IPS DF 6.9 (cell line): ENCODE measurements at regions not wholly inside any gene's neighbourhood (a gene's known extent, or its start where the extent isn't known, plus 50 kb on each side); places are given as distances from the start of the nearest gene placed in this dataset.

Experiments used
- DNase-seq: peaks from one replicate; pipeline ENCODE4 v3.0.0-alpha.2; 2013; ENCODE audit warnings: low read depth, low spot score
- H3K27ac ChIP-seq: one replicate; pipeline ENCODE4 v1.5.1; 2013; ENCODE audit warnings: low read length, control low read depth
- H3K27me3 ChIP-seq: 2 replicates; pipeline ENCODE4 v1.6.1; 2013; ENCODE audit warnings: mild to moderate bottlenecking, low read length; ENCODE audit not compliant: control insufficient read depth, insufficient read depth
- H3K36me3 ChIP-seq: 2 replicates; pipeline ENCODE4 v1.6.1; 2013; ENCODE audit warnings: low read length; ENCODE audit not compliant: control insufficient read depth, insufficient read depth
- H3K4me1 ChIP-seq: 2 replicates; pipeline ENCODE4 v1.6.1; 2013; ENCODE audit warnings: low read length; ENCODE audit not compliant: control insufficient read depth, insufficient read depth
- H3K4me3 ChIP-seq: 2 replicates; pipeline ENCODE4 v1.5.1; 2013; ENCODE audit warnings: mild to moderate bottlenecking, low read length
- H3K9me3 ChIP-seq: 2 replicates; pipeline ENCODE4 v1.6.1; 2013; ENCODE audit warnings: low read length, inconsistent platforms; ENCODE audit not compliant: control insufficient read depth, insufficient read depth
- WGBS: extraction: QIAGEN DNeasy Blood & Tissue Kit; methylation state at CpG from one replicate; pipeline ENCODE4 v1.1.7; 2013; ENCODE audit warnings: mixed read lengths, missing lambda C conversion rate; ENCODE audit not compliant: insufficient read length, insufficient coverage; 5-methylcytosine and 5-hydroxymethylcytosine counted together

DNA sequence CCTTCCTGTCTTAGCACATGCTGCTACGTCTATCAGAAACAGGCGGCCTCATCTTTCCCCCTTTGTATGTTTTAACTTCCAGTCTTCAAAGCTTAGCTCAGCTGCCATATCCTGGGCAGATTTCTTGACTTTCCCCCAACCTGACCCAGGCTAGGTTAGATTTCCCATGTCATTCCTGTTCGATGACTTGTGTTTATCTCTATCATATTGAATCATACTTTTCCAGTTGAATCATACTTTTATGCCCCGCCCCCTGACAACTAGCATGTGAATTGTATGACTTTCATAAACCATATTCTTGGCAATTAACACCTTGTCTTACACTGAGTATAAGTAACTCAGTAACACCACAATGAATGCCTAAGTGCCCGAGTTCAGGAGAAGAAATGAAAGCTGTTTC is 128.3 kb downstream of the CYRIA start:
- DNase-seq = no peak
- Histone ChIP-seq H3K9me3 (no peaks in the 10 kb centered on the region), H3K27me3 (no peaks in the 10 kb centered on the region), H3K27ac (no peak overlapping the region), H3K4me1 (no peaks in the 10 kb centered on the region), H3K4me3 (no peak overlapping the region), H3K36me3 (no peaks in the 10 kb centered on the region)
- WGBS = no CpG with 5 or more reads among the region's 5 CpGs

DNA sequence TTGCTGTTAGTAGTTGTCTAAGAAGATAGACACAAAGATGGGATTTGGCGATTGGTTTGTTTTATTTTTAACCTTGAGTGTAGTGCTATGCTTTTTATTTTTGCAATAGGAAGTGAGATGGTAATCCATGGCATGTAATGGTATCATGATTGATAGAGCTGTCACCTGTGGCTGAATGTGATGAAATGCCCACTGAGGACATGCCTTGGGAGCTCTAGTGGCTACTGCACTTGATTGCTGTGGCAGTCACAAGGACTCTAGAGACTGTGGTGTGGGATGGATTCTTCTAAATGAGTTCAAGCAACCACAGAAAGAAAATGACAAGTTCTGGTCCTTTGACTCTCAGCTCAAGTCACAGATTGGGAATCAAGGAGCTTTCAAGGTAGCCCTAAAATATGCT is 139.4 kb downstream of the CYRIA start:
- H3K4me3 ChIP-seq = no peak overlapping the region
- 0 out of 2 replicates have a peak, but pooled peaks cover 1% of the 10 kb centered on the region for H3K4me1 ChIP-seq
- no peak overlapping the region for H3K27ac ChIP-seq
- no peaks in the 10 kb centered on the region for H3K27me3 ChIP-seq
- H3K36me3 ChIP-seq = no peaks in the 10 kb centered on the region
- DNase-seq = no peak
- no peaks in the 10 kb centered on the region for H3K9me3 ChIP-seq
- WGBS = 100% methylated on average over 1 of the region's 1 CpG

DNA sequence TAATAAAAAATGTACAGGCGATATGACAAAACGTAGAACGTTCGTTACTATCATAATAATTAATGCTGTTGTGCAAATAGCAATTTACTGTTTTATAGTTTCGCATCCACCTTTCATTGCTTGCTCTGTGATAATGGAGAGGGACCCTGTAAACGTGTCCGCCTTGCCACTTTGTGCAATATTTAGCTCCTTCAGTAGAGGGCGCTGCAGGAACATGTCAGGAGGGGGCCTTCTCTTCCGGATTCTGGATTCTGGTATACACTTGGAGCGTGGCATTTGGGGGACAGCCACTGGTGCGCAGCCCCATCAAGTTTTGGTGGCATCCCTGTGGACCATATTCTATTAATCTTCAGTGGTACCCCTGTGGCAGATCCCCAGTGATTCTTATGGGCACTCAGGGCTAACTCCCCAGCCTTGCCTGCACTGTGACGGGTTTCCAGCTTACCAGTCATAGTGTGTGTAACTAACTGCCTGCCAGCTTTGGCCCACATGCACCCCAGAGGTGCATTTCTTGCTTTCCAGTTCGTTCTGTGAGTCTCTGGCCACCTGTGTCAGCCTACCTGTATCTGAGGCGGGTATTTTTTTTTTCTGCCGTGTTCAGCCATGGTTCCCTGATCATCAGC is 140.3 kb downstream of the CYRIA start:
- Histone ChIP-seq H3K4me3 (no peak overlapping the region), H3K4me1 (0 out of 2 replicates have a peak, but pooled peaks cover 1% of the 10 kb centered on the region), H3K9me3 (no peaks in the 10 kb centered on the region), H3K36me3 (no peaks in the 10 kb centered on the region), H3K27me3 (no peaks in the 10 kb centered on the region), H3K27ac (no peak overlapping the region)
- WGBS = no CpG with 5 or more reads among the region's 15 CpGs
- DNase-seq = peak; percentile 43

DNA sequence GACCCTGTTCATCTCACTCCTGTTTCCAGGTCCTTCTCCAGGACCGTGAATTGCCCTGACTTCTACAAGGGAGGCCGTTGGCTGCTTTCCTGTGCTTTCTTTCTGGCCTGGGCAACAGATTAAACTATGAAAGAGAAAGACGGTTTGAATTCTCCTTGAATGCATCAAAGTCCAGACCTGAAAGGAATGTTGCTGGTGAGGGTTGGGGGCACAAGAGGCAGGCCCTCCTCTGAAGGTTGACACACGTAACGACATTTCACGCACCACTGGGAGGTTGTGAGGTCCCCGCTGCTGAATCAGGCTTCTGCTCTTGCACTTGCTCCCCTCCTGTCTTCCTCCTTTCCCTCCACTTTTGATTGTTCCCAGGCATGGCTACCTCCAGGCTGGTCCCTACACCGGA is 141.9 kb downstream of the CYRIA start:
- Histone ChIP-seq H3K9me3 (no peaks in the 10 kb centered on the region), H3K27ac (no peak overlapping the region), H3K27me3 (no peaks in the 10 kb centered on the region), H3K36me3 (no peaks in the 10 kb centered on the region), H3K4me3 (no peak overlapping the region), H3K4me1 (0 out of 2 replicates have a peak, but pooled peaks cover 1% of the 10 kb centered on the region)
- WGBS = no CpG with 5 or more reads among the region's 8 CpGs
- no peak for DNase-seq

DNA sequence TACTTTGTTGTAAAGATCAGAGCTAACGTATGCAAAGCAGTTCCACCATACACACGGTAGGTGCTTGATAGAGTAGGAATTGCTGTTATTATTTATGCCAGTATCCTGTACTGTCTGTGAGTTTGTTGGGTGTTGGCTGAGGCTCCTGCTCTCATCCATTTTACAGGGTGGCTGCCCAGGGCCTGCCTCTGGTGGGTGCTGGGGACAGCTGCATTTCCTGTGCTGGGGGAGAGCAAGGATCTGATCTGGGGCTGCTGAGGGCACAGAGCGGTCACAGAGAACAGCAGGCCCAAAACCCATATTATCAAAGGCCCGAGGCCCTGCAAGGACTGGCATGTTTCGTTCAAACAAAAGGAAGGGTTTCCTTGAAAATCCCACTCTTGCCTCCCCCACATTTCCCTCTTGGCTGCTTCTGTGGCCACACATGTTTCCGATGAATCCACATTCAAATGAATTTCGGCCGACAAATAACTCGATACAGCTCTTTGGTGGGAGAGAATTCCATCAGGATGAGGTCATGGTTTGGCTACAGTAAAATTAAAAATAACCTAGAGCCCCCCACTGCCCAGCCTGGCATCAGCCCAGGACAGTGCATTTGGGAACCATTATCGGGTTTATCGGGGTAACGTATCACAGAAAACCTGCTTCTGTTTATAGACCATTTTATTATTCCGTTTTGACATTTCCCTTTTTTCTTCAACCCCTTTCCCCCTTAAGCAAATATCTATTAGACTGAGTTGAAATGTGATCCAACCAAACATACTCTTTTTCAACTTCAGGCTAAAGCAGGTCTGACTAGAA is 143.4 kb downstream of the CYRIA start:
- no peak for DNase-seq
- Histone ChIP-seq H3K4me1 (0 out of 2 replicates have a peak, but pooled peaks cover 1% of the 10 kb centered on the region), H3K27me3 (no peaks in the 10 kb centered on the region), H3K9me3 (no peaks in the 10 kb centered on the region), H3K36me3 (no peaks in the 10 kb centered on the region), H3K4me3 (no peak overlapping the region), H3K27ac (no peak overlapping the region)
- no CpG with 5 or more reads among the region's 13 CpGs for WGBS

DNA sequence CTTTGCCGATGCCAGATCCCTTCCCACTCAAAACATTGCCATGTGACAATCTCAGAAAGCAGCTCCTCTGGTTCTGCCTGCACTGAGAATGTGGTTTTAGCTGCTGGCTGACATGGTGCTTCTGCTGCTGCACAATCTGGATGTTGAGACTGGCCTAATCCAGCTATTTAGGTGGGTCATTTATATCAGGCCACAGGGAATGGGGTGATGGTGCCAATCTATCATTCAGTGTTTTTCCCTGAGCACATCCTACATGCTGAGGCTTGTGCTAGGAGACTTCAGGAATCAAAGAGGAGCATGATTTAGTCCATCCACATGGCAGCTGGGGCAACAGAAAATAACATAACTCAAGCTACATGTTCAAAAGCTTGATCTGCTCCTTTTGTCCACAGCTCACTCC is 144.7 kb downstream of the CYRIA start:
- Histone ChIP-seq H3K27ac (no peak overlapping the region), H3K27me3 (no peaks in the 10 kb centered on the region), H3K36me3 (no peaks in the 10 kb centered on the region), H3K4me3 (no peak overlapping the region), H3K9me3 (no peaks in the 10 kb centered on the region), H3K4me1 (0 out of 2 replicates have a peak, but pooled peaks cover 1% of the 10 kb centered on the region)
- no peak for DNase-seq
- no CpG with 5 or more reads among the region's 1 CpG for WGBS

DNA sequence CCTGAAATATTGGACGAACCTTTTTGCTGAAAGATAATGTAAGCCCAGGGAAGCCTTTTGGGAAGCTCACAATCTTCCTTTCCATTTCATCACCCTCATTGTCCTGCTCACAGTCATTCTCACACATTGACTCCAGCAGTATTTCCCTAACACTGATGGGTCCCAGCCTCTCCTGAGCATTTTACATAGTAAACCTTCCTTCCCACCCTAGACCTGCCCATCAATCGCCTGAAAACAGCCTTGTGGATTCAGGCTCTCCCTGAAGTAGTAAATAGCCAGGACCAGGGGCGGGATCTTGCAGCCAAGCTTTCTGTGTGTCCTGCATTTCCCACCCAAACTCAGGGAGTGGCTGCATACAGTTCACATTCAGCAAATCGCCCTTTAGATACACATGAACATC is 149.9 kb downstream of the CYRIA start:
- DNase-seq = no peak
- WGBS = no CpG with 5 or more reads among the region's 4 CpGs

DNA sequence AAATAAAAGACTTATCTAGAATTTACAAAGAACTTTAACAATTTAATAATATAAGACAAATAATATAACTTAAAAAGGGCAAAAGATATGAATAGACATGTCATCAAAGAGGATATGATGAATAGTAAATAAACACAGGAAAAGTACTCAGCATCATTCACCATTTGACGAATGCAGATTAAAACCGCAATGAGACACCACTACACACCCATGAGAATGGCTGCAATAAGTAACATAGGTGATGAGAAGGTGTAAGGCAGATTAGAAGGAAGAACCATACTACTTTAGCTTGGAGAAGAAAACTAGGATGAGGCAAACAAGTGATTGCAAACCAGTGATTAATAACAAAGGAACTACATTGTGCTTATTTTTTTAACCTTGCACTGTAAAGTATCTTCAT is 152.0 kb downstream of the CYRIA start:
- no peaks in the 10 kb centered on the region for H3K9me3 ChIP-seq
- no peak overlapping the region for H3K27ac ChIP-seq
- H3K36me3 ChIP-seq = no peaks in the 10 kb centered on the region
- H3K27me3 ChIP-seq = no peaks in the 10 kb centered on the region
- no peak for DNase-seq
- H3K4me3 ChIP-seq = no peak overlapping the region
- no CpG with 5 or more reads among the region's 2 CpGs for WGBS
- H3K4me1 ChIP-seq = peaks cover under 1% of the 10 kb centered on the region; the same call in 1 of the 2 replicates

More for the DNA sequence above, 149.9 kb downstream of the CYRIA start:
- Histone ChIP-seq H3K27ac (no peak overlapping the region), H3K27me3 (no peaks in the 10 kb centered on the region), H3K4me3 (no peak overlapping the region), H3K9me3 (no peaks in the 10 kb centered on the region), H3K36me3 (no peaks in the 10 kb centered on the region), H3K4me1 (no peaks in the 10 kb centered on the region)

DNA sequence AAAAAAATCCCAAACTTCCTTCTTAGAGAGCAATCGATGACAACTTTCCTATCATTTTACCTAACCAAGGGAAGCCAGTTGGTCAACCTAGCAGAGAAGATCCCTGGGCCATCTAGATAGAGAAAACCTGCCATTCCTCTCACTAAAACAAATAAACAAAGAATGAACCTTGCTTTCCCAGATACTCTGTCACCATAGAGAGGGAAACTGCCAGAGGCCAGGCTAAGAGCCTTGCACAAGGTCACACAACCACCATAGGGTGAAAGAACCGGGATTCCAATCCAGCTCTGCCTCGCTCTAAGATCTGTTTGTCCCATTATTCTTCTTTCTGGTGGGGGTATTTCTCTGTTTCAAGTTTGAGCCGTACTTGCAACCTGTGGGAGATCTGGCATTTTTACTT is 154.6 kb downstream of the CYRIA start:
- no peak overlapping the region for H3K27ac ChIP-seq
- H3K4me1 ChIP-seq = peaks cover 2% of the 10 kb centered on the region
- DNase-seq = no peak
- WGBS = no CpG with 5 or more reads among the region's 4 CpGs
- no peaks in the 10 kb centered on the region for H3K36me3 ChIP-seq
- H3K9me3 ChIP-seq = no peaks in the 10 kb centered on the region
- no peak overlapping the region for H3K4me3 ChIP-seq
- no peaks in the 10 kb centered on the region; the same call in 1 of the 2 replicates for H3K27me3 ChIP-seq

DNA sequence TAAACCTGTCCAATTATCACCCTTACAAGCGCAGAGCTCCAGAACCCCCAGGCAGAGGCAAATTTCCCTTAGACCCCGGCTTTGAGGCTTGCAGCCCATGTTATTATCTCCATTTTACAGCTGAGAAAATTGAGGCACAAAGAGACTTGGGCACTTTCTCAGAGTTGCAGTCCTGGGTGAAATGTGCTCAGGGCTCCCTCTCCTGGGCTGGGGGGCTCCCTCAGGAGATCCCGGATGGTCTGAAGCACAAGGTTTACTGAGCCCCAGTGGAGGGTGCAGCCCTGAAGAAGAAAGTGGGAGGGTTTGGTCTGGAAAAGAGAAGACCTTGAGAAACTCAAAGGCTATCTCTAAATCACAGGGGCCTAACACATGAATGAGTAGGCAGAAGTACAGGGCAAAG is 156.6 kb downstream of the CYRIA start:
- Histone ChIP-seq H3K27me3 (no peaks in the 10 kb centered on the region; the same call in 1 of the 2 replicates), H3K4me1 (peaks cover 2% of the 10 kb centered on the region), H3K4me3 (no peak overlapping the region), H3K27ac (no peak overlapping the region), H3K9me3 (no peaks in the 10 kb centered on the region), H3K36me3 (no peaks in the 10 kb centered on the region)
- WGBS = no CpG with 5 or more reads among the region's 3 CpGs
- no peak for DNase-seq
